Breast epithelium (tissue), 4 donors: ENCODE measurements at regions not wholly inside any gene's neighbourhood (a gene's known extent, or its start where the extent isn't known, plus 50 kb on each side); places are given as distances from the start of the nearest gene placed in this dataset.

Experiments
- DNase-seq, 2 donors: peaks; one replicate each; pipeline ENCODE4 v3.0.0-alpha.2; 2019; ENCODE audit warnings: low spot score in 2 of 2
- H3K27ac ChIP-seq, 2 donors: fragments of 200-600 bp; sonication (generic) in 1 of 2; one replicate each; pipeline ENCODE4 v1.5.1; 2016 to 2019; ENCODE audit warnings: mild to moderate bottlenecking in 1 of 2
- H3K27me3 ChIP-seq, 2 donors: fragments of 200-600 bp; sonication (generic) in 1 of 2; one replicate each; pipeline versions ENCODE4 v1.5.1 to v1.6.0; 2017 to 2019; ENCODE audit warnings: control low read depth in 1 of 2, mild to moderate bottlenecking in 1 of 2
- H3K36me3 ChIP-seq: fragments of 200-600 bp; one replicate; pipeline ENCODE4 v1.5.1; 2019
- H3K4me1 ChIP-seq, 2 donors: fragments of 200-600 bp; sonication (generic); one replicate each; pipeline ENCODE4 v1.5.1; 2016 to 2019; ENCODE audit warnings: control low read depth in 1 of 2
- H3K4me3 ChIP-seq, 3 donors: fragments of 200-600 bp; sonication (generic); 1 replicate in 2 of 3; 2 replicates in 1 of 3; pipeline ENCODE4 v1.5.1; 2016 to 2019; ENCODE audit warnings: mild to moderate bottlenecking in 3 of 3, moderate library complexity in 2 of 3
- H3K9me3 ChIP-seq, 2 donors: fragments of 200-600 bp; sonication (generic) in 1 of 2; one replicate each; pipeline ENCODE4 v1.5.1; 2016 to 2019; ENCODE audit warnings: control low read depth in 1 of 2
- CTCF ChIP-seq, 3 donors: fragments of 450-650 bp; IDR thresholded peaks; one replicate each; pipeline ENCODE4 v1.5.1; 2016 to 2017; ENCODE audit warnings: antibody characterized with exemption in 3 of 3, mild to moderate bottlenecking in 3 of 3, moderate library complexity in 3 of 3
- POLR2A ChIP-seq: fragments of 450-650 bp; IDR thresholded peaks from one replicate; pipeline ENCODE4 v1.6.1; 2016; ENCODE audit warnings: antibody characterized with exemption, mild to moderate bottlenecking, moderate library complexity
- POLR2AphosphoS5 ChIP-seq, 3 donors: sonication (generic); formaldehyde crosslinking; IDR thresholded peaks; one replicate each; pipeline ENCODE4 v1.6.1; 2017; ENCODE audit warnings: antibody characterized with exemption in 3 of 3
- intact Hi-C: fragments of 100-400 bp; cut with DNase I; formaldehyde crosslinking; loops from one replicate; pipeline ENCODE4 v1.15.1; 2023; ENCODE audit warnings: low total_unique reads

- peaks cover 0 to 40% of the 10 kb centered on the region in 2 donors for H3K27me3 ChIP-seq
- H3K36me3 ChIP-seq = no peaks in the 10 kb centered on the region
- H3K9me3 ChIP-seq = no peaks in the 10 kb centered on the region
- no peak overlapping the region for H3K27ac ChIP-seq
- intact Hi-C loops = no loop called here
- TF ChIP-seq POLR2A (no peak), CTCF (IDR thresholded peaks at IDR 0.05) (no peak), POLR2AphosphoS5 (IDR thresholded peaks at IDR 0.05) (no peak)
- H3K4me1 ChIP-seq = no peaks in the 10 kb centered on the region
- DNase-seq = no peak
- no peak overlapping the region for H3K4me3 ChIP-seq
These were observed 100.2 kb downstream of the MRM1 start for GRCh38 chr17:36701429-36702099.

GRCh38 chr17:36702636-36703035, 101.3 kb downstream of the MRM1 start:
- Histone ChIP-seq H3K27me3 (peaks cover 0 to 40% of the 10 kb centered on the region in 2 donors), H3K4me1 (no peaks in the 10 kb centered on the region), H3K4me3 (no peak overlapping the region), H3K27ac (no peak overlapping the region), H3K9me3 (no peaks in the 10 kb centered on the region), H3K36me3 (no peaks in the 10 kb centered on the region)
- TF ChIP-seq POLR2A (no peak), CTCF (IDR thresholded peaks at IDR 0.05) (no peak), POLR2AphosphoS5 (IDR thresholded peaks at IDR 0.05) (no peak)
- no peak for DNase-seq
- intact Hi-C loops = no loop called here

- Histone ChIP-seq H3K9me3 (no peaks in the 10 kb centered on the region), H3K36me3 (no peaks in the 10 kb centered on the region), H3K27me3 (peaks cover 0 to 40% of the 10 kb centered on the region in 2 donors), H3K4me1 (no peaks in the 10 kb centered on the region), H3K4me3 (peak overlapping the region in 1 of 3 donors; percentile 33), H3K27ac (no peak overlapping the region)
- DNase-seq = no peak
- TF ChIP-seq CTCF (IDR thresholded peaks at IDR 0.05) (no peak), POLR2AphosphoS5 (IDR thresholded peaks at IDR 0.05) (no peak), POLR2A (no peak)
- intact Hi-C loops = no loop called here
These were observed 102.5 kb downstream of the MRM1 start for GRCh38 chr17:36703860-36704266.

GRCh38 chr17:36705283-36705795, 104.0 kb downstream of the MRM1 start:
- no peaks in the 10 kb centered on the region for H3K4me1 ChIP-seq
- no peak for TF ChIP-seq POLR2AphosphoS5 (IDR thresholded peaks at IDR 0.05)
- no peak for TF ChIP-seq CTCF (IDR thresholded peaks at IDR 0.05)
- TF ChIP-seq POLR2A = no peak
- no peaks in the 10 kb centered on the region for H3K9me3 ChIP-seq
- no peak overlapping the region for H3K27ac ChIP-seq
- no peaks in the 10 kb centered on the region for H3K36me3 ChIP-seq
- no peak overlapping the region for H3K4me3 ChIP-seq
- DNase-seq = no peak
- H3K27me3 ChIP-seq = peaks cover 0 to 40% of the 10 kb centered on the region in 2 donors
- intact Hi-C loops = no loop called here

- H3K4me3 ChIP-seq = no peak overlapping the region
- no peak overlapping the region for H3K27ac ChIP-seq
- peaks cover 0 to 39% of the 10 kb centered on the region in 2 donors for H3K27me3 ChIP-seq
- DNase-seq = no peak
- H3K4me1 ChIP-seq = no peaks in the 10 kb centered on the region
- H3K9me3 ChIP-seq = no peaks in the 10 kb centered on the region
- TF ChIP-seq POLR2A (no peak), CTCF (IDR thresholded peaks at IDR 0.05) (peak in 2 of 3 donors; percentile 23 to 35), POLR2AphosphoS5 (IDR thresholded peaks at IDR 0.05) (no peak)
- intact Hi-C loops = no loop called here
- no peaks in the 10 kb centered on the region for H3K36me3 ChIP-seq
These were observed 104.7 kb downstream of the MRM1 start for GRCh38 chr17:36705874-36706731.
